ENCODE measurements at regions not wholly inside any gene's neighbourhood (a gene's known extent, or its start where the extent isn't known, plus 50 kb on each side); places are given as distances from the start of the nearest gene placed in this dataset.

- no peak overlapping the region for H3K4me3 ChIP-seq
- intact Hi-C loops (cut with DNase I; ENCODE audit: low total_unique reads), result no loop called here
- no peaks in the 10 kb centered on the region for H3K36me3 ChIP-seq
- no peak overlapping the region for H3K27ac ChIP-seq
- in situ Hi-C loops (cut with MboI; ENCODE audit: low sequenced_read_pairs in 4 of 4), result no loop called here
- no peaks in the 10 kb centered on the region for H3K9me3 ChIP-seq
- ATAC-seq, result no peak
- no peaks in the 10 kb centered on the region for H3K27me3 ChIP-seq
- TF ChIP-seq CTCF (IDR thresholded peaks at IDR 0.05 in 4 of 5, conservative IDR thresholded peaks at IDR 0.05 in 1 of 5) (no peak), POLR2A (IDR thresholded peaks at IDR 0.05) (no peak)
- H3K4me1 ChIP-seq, result no peaks in the 10 kb centered on the region
- DNase-seq, result no peak
These were observed 301.0 kb upstream of the GNAI1 start for GRCh38 chr7:79833616-79834015.

- H3K9me3 ChIP-seq, result no peaks in the 10 kb centered on the region
- H3K4me1 ChIP-seq, result no peaks in the 10 kb centered on the region
- ATAC-seq (no peak), DNase-seq (no peak)
- no peaks in the 10 kb centered on the region for H3K27me3 ChIP-seq
- intact Hi-C loops (cut with DNase I; ENCODE audit: low total_unique reads), result no loop called here
- H3K4me3 ChIP-seq, result no peak overlapping the region
- no peak for TF ChIP-seq POLR2A (IDR thresholded peaks at IDR 0.05)
- no peak for TF ChIP-seq CTCF (IDR thresholded peaks at IDR 0.05 in 4 of 5, conservative IDR thresholded peaks at IDR 0.05 in 1 of 5)
- H3K27ac ChIP-seq, result no peak overlapping the region
- H3K36me3 ChIP-seq, result no peaks in the 10 kb centered on the region
- in situ Hi-C loops (cut with MboI; ENCODE audit: low sequenced_read_pairs in 4 of 4), result no loop called here
These were observed 305.8 kb upstream of the GNAI1 start for GRCh38 chr7:79828866-79829265.

- Histone ChIP-seq H3K4me1 (no peaks in the 10 kb centered on the region), H3K27ac (no peak overlapping the region), H3K9me3 (no peaks in the 10 kb centered on the region), H3K4me3 (no peak overlapping the region), H3K27me3 (no peaks in the 10 kb centered on the region), H3K36me3 (no peaks in the 10 kb centered on the region)
- intact Hi-C loops (cut with DNase I; ENCODE audit: low total_unique reads) (no loop called here), in situ Hi-C loops (cut with MboI; ENCODE audit: low sequenced_read_pairs in 4 of 4) (no loop called here)
- DNase-seq, result no peak
- ATAC-seq, result no peak
- TF ChIP-seq CTCF (IDR thresholded peaks at IDR 0.05 in 4 of 5, conservative IDR thresholded peaks at IDR 0.05 in 1 of 5), result no peak
- TF ChIP-seq POLR2A (IDR thresholded peaks at IDR 0.05), result no peak
These were observed 311.2 kb upstream of the GNAI1 start for GRCh38 chr7:79823246-79823951.

GRCh38 chr7:79822620-79823240 lies 311.9 kb upstream of the GNAI1 start:
- no peak for DNase-seq
- Histone ChIP-seq H3K36me3 (no peaks in the 10 kb centered on the region), H3K9me3 (no peaks in the 10 kb centered on the region), H3K27me3 (no peaks in the 10 kb centered on the region), H3K4me3 (no peak overlapping the region), H3K27ac (no peak overlapping the region), H3K4me1 (no peaks in the 10 kb centered on the region)
- in situ Hi-C loops (cut with MboI; ENCODE audit: low sequenced_read_pairs in 4 of 4), result no loop called here
- TF ChIP-seq CTCF (IDR thresholded peaks at IDR 0.05 in 4 of 5, conservative IDR thresholded peaks at IDR 0.05 in 1 of 5) (no peak), POLR2A (IDR thresholded peaks at IDR 0.05) (no peak)
- intact Hi-C loops (cut with DNase I; ENCODE audit: low total_unique reads), result no loop called here
- ATAC-seq, result no peak

Measured in gastrocnemius medialis (tissue), 4 donors.